SK-N-SH treated with all-trans-retinoic acid at 6 μM for 48 hours (cell line): ENCODE measurements at regions not wholly inside any gene's neighbourhood (a gene's known extent, or its start where the extent isn't known, plus 50 kb on each side); places are given as distances from the start of the nearest gene placed in this dataset.

ENCODE experiments used
- OSR1 ChIP-seq: fragments of 250-450 bp; sonication (Bioruptor Pico); IDR thresholded peaks from 2 replicates; pipeline ENCODE4 v1.8.0; 2022; ENCODE audit warnings: moderate library complexity, mild to moderate bottlenecking, inconsistent platforms
- PATZ1 ChIP-seq: fragments of 250-450 bp; sonication (Bioruptor Pico); IDR thresholded peaks from 2 replicates; pipeline ENCODE4 v1.8.0; 2020; ENCODE audit warnings: mild to moderate bottlenecking, moderate library complexity, borderline replicate concordance
- ZFP3 ChIP-seq: fragments of 250-450 bp; sonication (Bioruptor Pico); IDR thresholded peaks from 2 replicates; pipeline ENCODE4 v1.5.0; 2020; ENCODE audit warnings: mild to moderate bottlenecking, moderate library complexity
- ZNF8 ChIP-seq: fragments of 450-650 bp; formaldehyde crosslinking; IDR thresholded peaks from 2 replicates; pipeline ENCODE4 v1.5.0; 2020; ENCODE audit warnings: mild to moderate bottlenecking, moderate library complexity

- TF ChIP-seq ZFP3 (CRISPR knock-in tag): no peak
- TF ChIP-seq PATZ1 (CRISPR knock-in tag): no peak
- TF ChIP-seq OSR1 (CRISPR knock-in tag): no peak
- TF ChIP-seq ZNF8 (CRISPR knock-in tag): no peak
These were observed 72.8 kb upstream of the NPFFR2 start for GRCh38 chr4:71958978-71959377.
